HG03135 (cell line): ENCODE measurements at regions not wholly inside any gene's neighbourhood (a gene's known extent, or its start where the extent isn't known, plus 50 kb on each side); places are given as distances from the start of the nearest gene placed in this dataset.

ENCODE experiments used
- ATAC-seq: cut with Tn5 transposase; IDR thresholded peaks from one replicate; pipeline ENCODE4 v1.9.1; 2021; ENCODE audit warnings: mild to moderate bottlenecking, moderate library complexity; ENCODE audit not compliant: unreplicated experiment

- ATAC-seq = no peak
Measured at GRCh38 chr12:17550011-17550410, 540.0 kb downstream of the RERGL start.

- no peak for ATAC-seq
Measured at GRCh38 chr12:17540921-17541320, 549.1 kb downstream of the RERGL start.

GRCh38 chr12:17528394-17528793, 561.6 kb downstream of the RERGL start:
- no peak for ATAC-seq

- no peak for ATAC-seq
Measured at GRCh38 chr12:17527021-17527420, 563.0 kb downstream of the RERGL start.

GRCh38 chr12:17511369-17511768, 578.6 kb downstream of the RERGL start:
- no peak for ATAC-seq

GRCh38 chr12:17507336-17507735, 582.7 kb downstream of the RERGL start:
- ATAC-seq = no peak

GRCh38 chr12:17503742-17504141, 586.3 kb downstream of the RERGL start:
- no peak for ATAC-seq

- ATAC-seq = no peak
Measured at GRCh38 chr12:17489452-17489851, 600.5 kb downstream of the RERGL start.

- ATAC-seq = no peak
Measured at GRCh38 chr12:17478908-17479673, 610.9 kb downstream of the RERGL start.

- no peak for ATAC-seq
Measured at GRCh38 chr12:17470460-17470859, 619.5 kb downstream of the RERGL start.

GRCh38 chr12:17459214-17459613, 630.8 kb downstream of the RERGL start:
- ATAC-seq = no peak

- no peak for ATAC-seq
Measured at GRCh38 chr12:17456486-17456885, 633.5 kb downstream of the RERGL start.

GRCh38 chr12:17438141-17438540, 651.9 kb downstream of the RERGL start:
- ATAC-seq = no peak

GRCh38 chr12:17416748-17417147, 673.2 kb downstream of the RERGL start:
- ATAC-seq = no peak

- ATAC-seq = no peak
Measured at GRCh38 chr12:17414596-17414995, 675.4 kb downstream of the RERGL start.

GRCh38 chr12:17411662-17412061, 678.3 kb downstream of the RERGL start:
- no peak for ATAC-seq

- no peak for ATAC-seq
Measured at GRCh38 chr12:17388679-17389078, 701.3 kb downstream of the RERGL start.

GRCh38 chr12:17383321-17383720, 706.7 kb downstream of the RERGL start:
- no peak for ATAC-seq

GRCh38 chr12:17381211-17381610, 708.8 kb downstream of the RERGL start:
- ATAC-seq = no peak

- no peak for ATAC-seq
Measured at GRCh38 chr12:17372508-17372907, 717.5 kb downstream of the RERGL start.

- ATAC-seq = no peak
Measured at GRCh38 chr12:17371491-17372215, 718.3 kb downstream of the RERGL start.

GRCh38 chr12:17370621-17371020, 719.4 kb downstream of the RERGL start:
- no peak for ATAC-seq
